EH (cell line): ENCODE measurements at regions not wholly inside any gene's neighbourhood (a gene's known extent, or its start where the extent isn't known, plus 50 kb on each side); places are given as distances from the start of the nearest gene placed in this dataset.
"Not testable (repeated sequence)": the region's sequence is repeated elsewhere in the genome, so short reads cannot be mapped to it uniquely, and the experiment has no call there.

Experiments used
- DNase-seq: peaks from one replicate; pipeline ENCODE4 v3.0.0-alpha.2; 2015; ENCODE audit warnings: low read depth

GRCh38 chr5:7218141-7218540, 177.8 kb upstream of the ADCY2 start:
- no peak for DNase-seq

GRCh38 chr5:7220156-7220555, 175.8 kb upstream of the ADCY2 start:
- no peak for DNase-seq

- no peak for DNase-seq
Observed at GRCh38 chr5:7221041-7221440, 174.9 kb upstream of the ADCY2 start.

- DNase-seq = no peak
Observed at GRCh38 chr5:7225826-7226225, 170.1 kb upstream of the ADCY2 start.

GRCh38 chr5:7242118-7242710, 153.7 kb upstream of the ADCY2 start:
- DNase-seq = no peak

- DNase-seq = no peak
Observed at GRCh38 chr5:7244208-7244607, 151.7 kb upstream of the ADCY2 start.

GRCh38 chr5:7245121-7245651, 150.8 kb upstream of the ADCY2 start:
- DNase-seq = no peak

GRCh38 chr5:7246287-7246686, 149.7 kb upstream of the ADCY2 start:
- DNase-seq = no peak

- no peak for DNase-seq
Observed at GRCh38 chr5:7250004-7250403, 145.9 kb upstream of the ADCY2 start.

GRCh38 chr5:7250611-7251010, 145.3 kb upstream of the ADCY2 start:
- DNase-seq = no peak

- DNase-seq = no peak
Observed at GRCh38 chr5:7251132-7251531, 144.8 kb upstream of the ADCY2 start.

- DNase-seq = peak; percentile 51
Observed at GRCh38 chr5:7261049-7261448, 134.9 kb upstream of the ADCY2 start.

- DNase-seq = no peak
Observed at GRCh38 chr5:7261900-7262299, 134.0 kb upstream of the ADCY2 start.

GRCh38 chr5:7263398-7264015, 132.4 kb upstream of the ADCY2 start:
- DNase-seq = not testable (repeated sequence)

- not testable (repeated sequence) for DNase-seq
Observed at GRCh38 chr5:7265776-7266175, 130.2 kb upstream of the ADCY2 start.

GRCh38 chr5:7268722-7269121, 127.2 kb upstream of the ADCY2 start:
- DNase-seq = not testable (repeated sequence)

GRCh38 chr5:7269591-7270274, 126.2 kb upstream of the ADCY2 start:
- no peak for DNase-seq

- no peak for DNase-seq
Observed at GRCh38 chr5:7271435-7272084, 124.4 kb upstream of the ADCY2 start.

GRCh38 chr5:7272408-7272965, 123.5 kb upstream of the ADCY2 start:
- no peak for DNase-seq

GRCh38 chr5:7274203-7274602, 121.7 kb upstream of the ADCY2 start:
- DNase-seq = no peak

- not testable (repeated sequence) for DNase-seq
Observed at GRCh38 chr5:7289634-7290033, 106.3 kb upstream of the ADCY2 start.

- DNase-seq = not testable (repeated sequence)
Observed at GRCh38 chr5:7297821-7298220, 98.1 kb upstream of the ADCY2 start.
